Medulla oblongata (tissue), 1 donor: ENCODE measurements at regions not wholly inside any gene's neighbourhood (a gene's known extent, or its start where the extent isn't known, plus 50 kb on each side); places are given as distances from the start of the nearest gene placed in this dataset.

Experiments
- DNase-seq: peaks from one replicate; pipeline ENCODE4 v3.0.0-alpha.2; 2015; ENCODE audit errors: extremely low spot score

- no peak for DNase-seq
Observed at GRCh38 chr5:88997937-88998336, 115.0 kb upstream of the MEF2C start.

GRCh38 chr5:88984040-88984439 lies 101.1 kb upstream of the MEF2C start:
- peak; percentile 34 for DNase-seq

- DNase-seq: no peak
Observed at GRCh38 chr5:88979726-88980125, 96.7 kb upstream of the MEF2C start.

GRCh38 chr5:88979244-88979643 lies 96.3 kb upstream of the MEF2C start:
- DNase-seq: no peak

- no peak for DNase-seq
Observed at GRCh38 chr5:88976914-88977313, 93.9 kb upstream of the MEF2C start.

- no peak for DNase-seq
Observed at GRCh38 chr5:88967633-88968585, 84.9 kb upstream of the MEF2C start.

GRCh38 chr5:88964831-88965230 lies 81.8 kb upstream of the MEF2C start:
- DNase-seq: no peak

GRCh38 chr5:88957013-88957412 lies 74.0 kb upstream of the MEF2C start:
- DNase-seq: no peak

GRCh38 chr5:88956416-88956815 lies 73.4 kb upstream of the MEF2C start:
- DNase-seq: no peak

- no peak for DNase-seq
Observed at GRCh38 chr5:88955403-88955802, 72.4 kb upstream of the MEF2C start.

- no peak for DNase-seq
Observed at GRCh38 chr5:88954511-88954910, 71.5 kb upstream of the MEF2C start.

- DNase-seq: no peak
Observed at GRCh38 chr5:88952996-88953643, 70.1 kb upstream of the MEF2C start.

- DNase-seq: no peak
Observed at GRCh38 chr5:88952344-88952743, 69.4 kb upstream of the MEF2C start.

- DNase-seq: no peak
Observed at GRCh38 chr5:88951457-88951856, 68.5 kb upstream of the MEF2C start.

- no peak for DNase-seq
Observed at GRCh38 chr5:88948746-88949600, 66.0 kb upstream of the MEF2C start.

GRCh38 chr5:88944751-88945531 lies 62.0 kb upstream of the MEF2C start:
- peak; percentile 51 for DNase-seq

- peak; percentile 41 for DNase-seq
Observed at GRCh38 chr5:88941581-88941980, 58.6 kb upstream of the MEF2C start.

- peak; percentile 50 for DNase-seq
Observed at GRCh38 chr5:88940713-88941112, 57.7 kb upstream of the MEF2C start.

GRCh38 chr5:88939300-88939699 lies 56.3 kb upstream of the MEF2C start:
- DNase-seq: no peak

GRCh38 chr5:88938488-88938887 lies 55.5 kb upstream of the MEF2C start:
- DNase-seq: no peak

GRCh38 chr5:88937406-88937805 lies 54.4 kb upstream of the MEF2C start:
- DNase-seq: no peak
